HG03196 (cell line): ENCODE measurements at regions not wholly inside any gene's neighbourhood (a gene's known extent, or its start where the extent isn't known, plus 50 kb on each side); places are given as distances from the start of the nearest gene placed in this dataset.

Source experiments
- ATAC-seq: cut with Tn5 transposase; IDR thresholded peaks from one replicate; pipeline ENCODE4 v1.9.1; 2021; ENCODE audit not compliant: unreplicated experiment

DNA sequence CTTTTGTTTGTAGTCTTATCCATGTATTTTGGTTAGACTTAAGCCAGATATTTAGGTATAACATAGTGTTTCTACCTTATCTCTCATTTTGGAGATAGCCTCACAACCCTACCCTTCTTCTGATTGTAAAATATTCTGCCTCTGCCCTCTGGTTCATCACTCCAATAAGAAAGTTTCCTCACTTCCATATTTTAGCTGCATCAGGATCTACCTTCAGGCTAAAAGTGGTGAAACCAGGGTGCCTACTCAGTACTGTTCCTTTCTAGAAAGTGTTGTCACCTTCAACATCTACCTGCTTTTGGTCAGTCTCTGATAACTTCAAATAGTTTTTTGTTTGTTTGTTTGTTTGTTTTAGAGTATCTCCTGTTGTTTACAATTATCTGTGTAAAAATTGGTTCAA, 294.6 kb downstream of the ANXA1 start:
- no peak for ATAC-seq

DNA sequence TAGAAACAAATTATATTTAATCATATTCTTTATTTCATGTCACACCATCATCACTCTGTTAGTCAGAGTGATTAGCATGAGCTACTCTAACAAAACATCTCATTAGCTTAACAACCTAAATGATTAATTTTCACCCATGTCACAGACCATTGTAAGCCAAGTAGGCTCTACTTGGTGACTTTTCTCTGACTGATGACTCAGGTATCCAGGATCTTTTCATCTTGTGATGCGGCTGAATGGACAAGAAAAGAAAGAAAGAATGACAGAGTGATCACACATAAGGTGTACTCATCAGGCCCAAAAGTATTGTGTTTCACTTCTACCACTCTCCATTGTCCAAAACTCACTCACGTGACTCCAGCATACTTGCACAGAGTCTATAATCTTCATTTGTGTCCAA, 299.3 kb downstream of the ANXA1 start:
- no peak for ATAC-seq

DNA sequence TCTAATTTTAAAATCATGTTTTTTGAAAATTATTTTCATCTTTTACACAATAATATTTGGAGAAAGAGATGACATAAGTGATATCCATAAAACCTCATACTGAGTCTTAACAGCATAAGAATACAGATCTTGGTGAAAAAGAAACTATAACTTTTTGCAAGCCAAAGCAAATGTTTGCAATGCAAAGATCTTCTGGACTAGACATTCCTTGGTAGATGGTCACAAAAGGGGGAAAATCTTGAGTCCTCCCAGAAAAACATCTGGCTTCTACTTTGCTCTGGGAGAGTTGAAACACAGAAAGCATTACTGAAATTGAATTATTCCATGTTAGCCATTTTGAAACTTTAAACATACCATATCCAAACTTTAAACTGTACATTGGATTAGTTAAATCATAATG, 308.2 kb downstream of the ANXA1 start:
- ATAC-seq: no peak

DNA sequence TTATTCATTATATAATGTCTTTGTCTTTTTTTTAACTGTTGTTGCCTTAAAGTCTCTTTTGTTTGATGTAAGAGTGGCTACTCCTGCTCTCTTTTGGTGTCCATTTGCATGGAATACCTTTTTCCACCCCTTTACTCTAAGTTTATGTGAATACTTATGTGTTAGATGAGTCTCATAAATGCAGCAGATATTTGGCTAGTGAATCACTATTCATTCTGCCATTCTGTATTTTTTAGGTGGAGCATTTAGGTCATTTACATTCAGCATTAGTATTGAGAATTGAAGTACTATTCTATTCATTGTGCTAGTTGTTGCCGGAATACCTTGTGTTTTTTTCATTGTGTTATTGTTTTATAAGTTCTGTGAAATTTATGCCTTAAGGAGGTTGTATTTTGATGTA, 317.1 kb downstream of the ANXA1 start:
- no peak for ATAC-seq

DNA sequence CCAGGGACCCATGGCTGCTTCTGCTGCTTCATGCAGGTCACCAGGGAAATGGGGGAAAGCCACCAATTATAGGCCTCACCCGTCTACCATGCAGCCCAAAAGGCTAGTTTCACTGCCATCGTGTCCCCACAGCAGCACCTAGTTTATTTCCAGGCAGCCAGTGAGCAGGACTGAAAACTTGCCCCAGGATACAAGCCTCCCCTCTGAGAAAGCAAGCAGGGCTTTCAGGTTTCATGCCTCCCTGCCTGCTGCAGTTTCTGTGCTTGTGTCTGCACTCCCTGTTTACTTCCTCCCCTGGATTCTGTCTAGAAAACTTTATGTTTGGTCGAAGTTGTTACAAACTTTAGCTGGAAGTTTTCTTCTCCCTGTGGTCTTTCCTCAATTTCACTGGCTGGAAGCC, 319.1 kb downstream of the ANXA1 start:
- no peak for ATAC-seq

DNA sequence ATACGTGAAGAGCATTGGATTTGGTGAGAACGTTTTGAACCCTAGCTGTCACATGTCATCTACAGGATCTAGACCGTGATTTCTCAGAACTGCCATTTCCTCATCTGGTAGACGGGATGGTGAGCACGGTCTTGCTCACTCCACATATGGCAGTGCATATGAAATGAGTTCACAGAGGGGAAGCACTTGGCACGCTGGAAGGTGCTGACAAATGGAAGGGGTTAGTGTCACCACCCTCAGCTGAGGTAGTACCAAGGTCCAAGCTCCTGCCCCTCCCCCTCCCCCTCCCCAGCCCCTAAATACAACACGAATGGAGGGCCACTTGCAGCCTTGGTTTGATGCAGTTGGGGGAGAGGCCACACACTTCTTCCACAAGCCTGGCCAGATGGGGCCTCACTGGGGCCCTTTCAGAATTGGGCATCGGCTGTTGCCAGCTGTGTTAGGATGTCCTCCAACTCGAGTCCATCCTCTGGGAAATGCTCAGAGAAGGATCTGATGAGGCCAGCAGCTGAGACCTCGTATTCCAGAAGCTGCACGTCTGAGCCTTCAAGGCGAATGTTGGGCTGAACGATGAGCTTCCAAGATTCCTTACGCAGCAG, 322.4 kb downstream of the ANXA1 start:
- no peak for ATAC-seq

DNA sequence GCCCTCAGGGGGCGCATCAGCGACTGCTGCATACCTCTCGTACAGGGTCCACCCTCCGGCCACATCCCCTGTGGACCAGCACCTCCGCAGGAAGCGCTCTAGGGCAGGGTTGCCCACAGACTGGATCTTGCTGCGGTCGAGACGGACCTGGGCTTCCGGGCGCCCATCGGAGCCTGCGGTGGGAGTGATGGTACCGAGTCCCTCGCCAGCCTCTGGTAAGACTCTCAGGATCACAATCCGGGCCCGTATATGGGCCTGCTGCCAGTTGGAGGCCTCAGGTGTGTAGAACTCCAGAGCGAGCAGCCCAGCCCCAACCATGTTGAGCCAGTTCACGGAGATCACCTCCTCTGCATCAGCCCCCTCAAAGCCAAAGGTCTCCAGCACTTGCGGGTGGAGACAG, 323.0 kb downstream of the ANXA1 start:
- no peak for ATAC-seq

DNA sequence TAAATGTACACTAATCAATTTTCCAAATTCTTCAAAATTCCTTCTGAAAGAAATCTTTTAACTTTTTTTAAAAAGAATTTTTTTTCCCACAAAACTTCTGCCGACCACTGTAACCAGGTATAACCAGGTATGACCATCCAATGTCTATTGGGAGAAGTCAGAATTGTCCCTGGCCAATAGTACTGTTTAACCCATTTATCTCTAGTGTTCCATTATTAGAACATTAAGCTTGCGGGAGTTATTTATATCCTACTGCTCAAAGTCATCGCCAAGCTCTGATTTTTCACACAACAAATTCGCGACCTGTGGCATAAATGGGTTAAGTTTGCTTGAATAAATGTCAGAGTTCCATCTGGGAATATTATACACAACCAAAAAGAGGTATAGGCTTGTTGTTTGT, 343.2 kb downstream of the ANXA1 start:
- ATAC-seq: no peak

DNA sequence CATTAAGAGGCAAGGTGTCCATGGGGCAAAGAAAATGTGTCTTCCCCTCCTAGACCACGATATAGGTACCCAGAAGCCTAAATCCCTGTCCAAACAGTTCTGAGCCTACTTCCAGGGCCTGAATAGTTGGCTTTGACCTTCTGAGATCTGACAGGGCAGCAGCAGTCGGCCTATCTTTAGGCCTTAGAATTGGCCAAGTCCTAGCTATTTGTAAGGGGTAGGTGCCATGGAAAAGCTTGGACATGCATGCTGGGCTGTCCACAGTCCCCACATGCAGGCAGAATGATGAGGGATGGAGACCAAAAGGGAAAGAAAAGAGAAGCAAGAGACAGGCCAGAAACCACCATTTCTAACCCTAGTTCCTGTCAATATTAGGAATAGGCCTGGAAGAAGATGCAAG, 346.1 kb downstream of the ANXA1 start:
- no peak for ATAC-seq

DNA sequence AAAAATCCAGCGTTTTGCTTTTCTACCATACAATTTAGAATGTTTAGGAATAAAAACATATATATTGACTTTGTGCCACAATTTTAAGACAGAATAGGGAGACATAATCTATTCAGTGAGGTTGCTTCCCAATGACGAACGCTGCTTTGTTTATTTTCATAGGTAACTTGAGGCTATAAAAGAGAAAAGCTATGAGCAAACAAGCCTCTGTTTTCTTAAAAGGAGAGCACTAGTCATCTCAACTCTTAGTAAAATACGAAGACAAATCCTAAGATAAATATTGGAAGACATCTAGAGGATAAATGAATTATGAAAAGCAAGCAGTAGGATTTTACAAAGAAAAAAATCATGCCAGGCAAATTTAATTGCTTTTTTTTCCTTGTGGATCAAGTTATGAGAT, 363.6 kb downstream of the ANXA1 start:
- no peak for ATAC-seq

DNA sequence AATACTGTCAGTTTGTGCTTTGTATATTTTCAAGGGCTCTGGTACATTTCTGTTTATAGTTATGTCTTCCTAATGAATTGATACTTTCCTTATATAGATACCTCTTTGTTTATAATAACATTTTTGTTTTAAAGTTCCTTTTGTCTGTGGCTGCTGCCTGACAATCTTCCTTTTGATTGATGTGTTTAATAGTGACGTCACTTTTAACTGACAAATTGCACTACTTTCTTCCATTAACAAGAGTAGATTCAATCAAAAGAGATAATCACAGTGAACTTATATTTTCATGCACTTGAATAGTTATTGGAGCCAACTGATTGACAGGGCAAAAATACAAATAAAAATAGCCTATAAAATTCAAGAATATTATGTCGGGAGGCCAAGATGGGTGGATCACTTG, 371.7 kb downstream of the ANXA1 start:
- ATAC-seq: no peak

DNA sequence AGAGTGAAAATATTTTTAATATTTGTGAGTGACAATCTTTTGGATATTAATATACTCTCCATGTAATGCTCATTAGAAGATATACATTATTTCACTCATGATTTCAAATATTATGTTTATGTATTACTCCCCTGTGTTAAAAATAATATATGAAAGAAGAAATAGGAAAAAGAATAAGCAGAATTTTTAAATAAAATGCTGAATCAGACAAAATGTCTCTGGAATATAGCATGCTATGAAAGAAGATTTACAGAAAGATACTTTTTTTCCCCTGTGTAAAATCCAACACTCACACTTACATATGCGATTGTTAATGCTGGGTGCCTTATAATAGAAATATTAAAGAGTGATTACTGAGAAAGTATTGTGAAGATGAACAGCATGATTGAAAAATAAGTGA, 373.7 kb downstream of the ANXA1 start:
- ATAC-seq: no peak

DNA sequence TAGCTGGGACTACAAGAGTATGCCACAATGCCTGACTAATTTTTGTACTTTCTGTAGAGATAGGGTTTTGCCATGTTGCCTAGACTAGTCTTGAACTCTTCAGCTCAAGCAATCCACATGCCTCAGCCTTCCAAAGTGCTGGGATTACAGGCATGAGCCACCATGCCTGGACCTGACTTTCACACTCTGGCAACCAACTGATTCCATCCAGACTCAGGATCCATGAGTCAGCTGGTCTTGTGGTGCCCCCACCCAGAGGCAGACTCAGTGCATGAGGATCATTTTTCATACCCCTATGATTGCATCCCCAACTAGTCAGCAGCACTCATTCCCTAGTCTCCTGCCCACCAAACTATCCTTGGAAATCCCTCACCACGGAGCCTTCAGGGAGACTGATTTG, 375.9 kb downstream of the ANXA1 start:
- ATAC-seq: no peak

DNA sequence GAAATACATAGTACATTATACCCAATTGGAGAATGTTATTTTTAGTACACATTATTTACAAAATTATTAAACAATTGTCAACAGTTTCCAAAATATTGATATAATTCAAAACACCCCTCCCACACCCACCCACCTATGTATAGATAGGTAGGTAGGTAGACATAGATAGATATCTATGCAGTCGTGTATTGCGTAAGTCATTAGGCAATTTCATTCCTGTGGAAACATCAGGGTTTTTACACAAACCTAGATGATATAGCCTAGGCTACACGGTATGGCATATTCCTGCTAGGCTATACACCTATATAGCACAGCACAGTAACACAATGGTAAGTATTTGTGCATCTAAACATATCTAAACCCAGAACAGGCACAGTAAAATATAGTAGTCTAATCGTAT, 377.3 kb downstream of the ANXA1 start:
- ATAC-seq: no peak

DNA sequence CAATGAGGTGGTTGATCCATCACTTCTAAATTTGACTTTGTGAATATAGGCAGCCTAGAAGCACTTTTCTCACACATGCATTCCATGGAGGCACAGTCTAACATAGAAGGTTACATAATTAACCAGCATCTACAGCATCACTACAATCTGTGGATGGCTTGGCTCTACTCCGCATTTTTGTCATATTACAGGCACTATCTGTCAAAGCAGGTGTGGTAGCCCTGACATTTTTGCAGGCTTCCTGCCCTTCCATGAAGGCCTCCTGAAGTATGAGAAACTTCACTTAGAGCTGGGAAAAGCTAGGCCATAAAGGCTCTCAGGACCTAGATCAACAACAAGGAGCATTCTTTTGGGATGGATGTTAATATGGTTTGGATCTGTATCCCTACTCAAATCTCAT, 378.0 kb downstream of the ANXA1 start:
- ATAC-seq: no peak

DNA sequence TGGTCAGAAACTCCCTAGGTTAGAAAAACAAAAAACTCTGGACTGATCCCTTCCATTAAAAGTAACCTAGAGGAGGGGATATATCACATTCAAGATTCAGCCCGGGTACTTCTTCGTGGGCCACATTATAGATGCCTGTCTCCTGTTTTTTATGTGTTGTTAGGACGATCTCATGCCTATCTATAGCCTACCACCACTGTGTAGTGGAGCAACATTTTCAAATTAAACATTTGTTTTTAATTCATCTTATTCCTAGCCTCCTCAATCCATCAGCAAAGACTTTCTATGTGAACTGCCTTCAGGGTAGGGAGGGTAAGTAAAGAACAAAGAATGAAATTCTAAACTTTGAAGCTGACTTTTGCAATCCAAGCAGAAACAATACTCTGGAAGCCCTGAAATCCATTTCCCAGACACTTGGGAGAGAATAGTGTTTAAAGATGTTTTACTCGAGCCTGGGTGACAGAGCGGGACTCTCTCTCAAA, 379.4 kb downstream of the ANXA1 start:
- ATAC-seq: no peak

DNA sequence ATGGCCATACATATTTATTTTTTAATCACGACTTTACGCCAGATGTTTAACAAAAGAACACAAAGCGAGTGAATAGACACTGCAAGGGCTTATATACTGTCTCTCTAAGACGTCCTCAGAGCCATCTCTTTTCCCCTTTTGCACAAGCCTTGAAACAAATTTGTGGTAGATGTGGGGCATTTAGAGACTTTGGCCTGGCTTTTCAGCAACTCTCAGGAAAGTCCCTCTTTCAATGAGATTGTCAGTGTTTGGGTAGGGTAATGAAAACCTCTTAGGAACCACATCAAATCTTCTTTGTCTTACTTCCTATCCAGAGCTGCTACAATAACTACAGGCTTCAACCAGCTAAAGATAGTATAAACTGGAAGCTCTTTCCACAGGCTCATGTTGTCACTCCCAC, 380.0 kb downstream of the ANXA1 start:
- peak; percentile 53 for ATAC-seq

DNA sequence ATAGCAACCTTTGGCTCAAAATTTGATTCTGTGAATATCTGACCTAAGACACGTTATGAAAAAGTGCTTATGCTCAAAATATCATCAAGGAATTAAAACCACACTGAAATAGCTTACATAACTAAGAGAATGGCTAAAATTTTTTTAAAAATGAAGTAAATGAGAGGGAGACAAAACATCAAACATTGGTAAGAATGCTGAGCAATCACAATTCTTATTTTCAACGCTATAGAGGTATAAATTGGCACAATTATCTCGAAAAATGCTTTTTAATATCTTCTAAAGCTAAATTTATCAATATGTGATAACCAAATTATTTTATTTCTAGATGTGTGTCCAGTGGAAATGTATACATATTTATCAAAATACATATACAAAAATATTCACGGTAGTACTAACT, 381.3 kb downstream of the ANXA1 start:
- no peak for ATAC-seq

DNA sequence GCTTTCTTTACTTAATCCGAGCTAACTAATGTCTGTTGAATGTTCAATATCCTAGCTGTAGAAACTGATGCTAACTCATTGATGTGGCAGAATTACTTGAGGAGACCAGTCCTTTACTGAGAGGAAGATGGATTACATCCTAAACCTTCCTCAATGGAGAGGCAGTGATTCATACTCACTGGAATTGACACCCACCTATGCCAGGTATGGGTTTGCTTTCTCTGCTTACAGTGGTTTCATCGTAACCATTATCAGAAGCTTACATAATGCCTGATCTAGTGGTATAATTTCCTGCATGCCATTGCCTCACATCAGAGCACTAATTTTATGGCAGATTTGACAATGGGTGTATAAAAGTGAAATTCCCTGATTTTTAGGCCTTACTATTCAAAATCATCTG, 384.7 kb downstream of the ANXA1 start:
- ATAC-seq: no peak

DNA sequence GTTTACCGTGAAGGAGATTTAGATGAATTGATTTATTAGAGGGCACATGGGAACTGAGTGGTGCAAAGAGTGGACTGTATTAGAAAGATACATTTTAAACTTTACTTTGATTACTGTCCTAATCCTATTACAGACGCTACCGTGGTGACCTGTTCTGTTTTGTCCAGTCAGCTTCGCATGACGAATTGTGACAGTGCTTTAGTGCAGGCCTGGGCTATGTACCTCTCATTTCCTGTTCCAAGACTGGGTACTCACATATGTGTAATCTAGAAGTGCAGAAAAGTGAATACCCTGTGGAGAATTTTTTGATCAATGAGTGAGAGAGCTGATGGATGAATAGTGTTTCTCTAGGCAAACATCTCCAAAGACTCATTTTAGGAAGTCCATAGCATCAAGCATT, 385.9 kb downstream of the ANXA1 start:
- ATAC-seq: no peak

DNA sequence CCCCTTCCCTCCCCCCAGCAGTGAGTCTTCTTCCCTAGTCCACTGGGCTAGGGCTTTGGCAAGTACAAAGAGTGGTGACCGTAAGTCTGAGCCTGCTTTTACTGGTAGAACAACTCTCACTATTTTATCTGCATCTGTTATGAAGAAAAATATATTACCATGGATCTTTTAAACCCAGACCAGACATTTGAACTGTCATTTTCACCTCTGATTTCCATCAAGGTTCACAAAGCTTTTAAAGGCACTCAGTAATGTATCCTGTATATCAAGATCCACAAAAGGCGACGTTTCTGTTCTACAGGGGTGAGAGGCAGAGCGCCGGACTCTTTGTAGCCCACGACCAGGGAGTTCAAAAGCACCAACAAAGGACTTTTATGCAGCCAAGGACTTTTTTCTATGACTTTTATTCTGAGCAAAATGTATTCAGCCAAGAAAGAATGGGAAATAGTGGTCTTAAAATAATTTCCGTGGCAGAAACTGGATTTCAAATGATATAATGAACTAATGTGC, 388.3 kb downstream of the ANXA1 start:
- ATAC-seq: no peak

DNA sequence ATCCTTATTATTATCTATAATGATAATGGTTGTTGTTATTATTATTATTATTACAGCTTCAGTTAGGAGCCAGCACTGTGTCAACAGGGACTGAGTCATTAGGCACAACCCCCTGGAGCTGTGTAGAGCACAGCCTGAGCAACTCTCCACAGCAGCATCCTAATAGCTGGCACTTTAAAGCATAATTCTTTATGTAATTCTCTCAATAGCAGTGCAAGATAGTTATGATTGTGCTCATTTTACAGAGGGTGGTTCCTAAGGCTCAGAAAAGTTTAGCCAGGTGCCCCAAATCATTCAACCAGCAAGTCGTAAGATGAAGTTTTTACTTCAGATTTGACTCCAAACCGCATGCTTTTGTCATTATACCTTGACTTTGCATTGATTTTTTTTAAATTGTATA, 390.3 kb downstream of the ANXA1 start:
- ATAC-seq: no peak

DNA sequence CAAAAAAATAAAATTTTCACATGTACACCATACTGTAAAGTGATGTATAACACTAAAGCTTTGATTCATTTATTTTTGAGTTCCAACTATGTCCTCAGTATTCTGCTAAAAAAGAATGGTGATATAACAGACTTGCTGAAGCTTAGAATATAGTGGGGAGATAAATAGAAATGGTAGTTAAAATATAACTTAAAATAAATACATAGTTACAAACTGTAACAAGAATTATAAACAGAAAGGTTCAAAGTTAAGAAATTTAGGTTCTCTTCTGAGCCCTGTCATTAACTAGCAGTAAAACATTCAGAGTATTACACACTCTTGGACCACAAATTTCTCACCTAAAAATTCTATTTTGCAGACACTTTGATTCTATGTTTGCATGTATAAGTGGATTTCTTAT, 392.1 kb downstream of the ANXA1 start:
- ATAC-seq: no peak
